NCI-H2107 treated with DMSO at 0.1 percent for 48 hours (cell line): ENCODE measurements at regions not wholly inside any gene's neighbourhood (a gene's known extent, or its start where the extent isn't known, plus 50 kb on each side); places are given as distances from the start of the nearest gene placed in this dataset.
"Not testable (repeated sequence)": the region's sequence is repeated elsewhere in the genome, so short reads cannot be mapped to it uniquely, and the experiment has no call there.

ENCODE experiments used
- DNase-seq: peaks from one replicate; lab custom pipeline; 2025; ENCODE audit not compliant: unreplicated experiment; lab: John Stamatoyannopoulos, UW

- no peak for DNase-seq
Observed at GRCh38 chr6:105744815-105745214, 341.3 kb upstream of the PRDM1 start.

DNA sequence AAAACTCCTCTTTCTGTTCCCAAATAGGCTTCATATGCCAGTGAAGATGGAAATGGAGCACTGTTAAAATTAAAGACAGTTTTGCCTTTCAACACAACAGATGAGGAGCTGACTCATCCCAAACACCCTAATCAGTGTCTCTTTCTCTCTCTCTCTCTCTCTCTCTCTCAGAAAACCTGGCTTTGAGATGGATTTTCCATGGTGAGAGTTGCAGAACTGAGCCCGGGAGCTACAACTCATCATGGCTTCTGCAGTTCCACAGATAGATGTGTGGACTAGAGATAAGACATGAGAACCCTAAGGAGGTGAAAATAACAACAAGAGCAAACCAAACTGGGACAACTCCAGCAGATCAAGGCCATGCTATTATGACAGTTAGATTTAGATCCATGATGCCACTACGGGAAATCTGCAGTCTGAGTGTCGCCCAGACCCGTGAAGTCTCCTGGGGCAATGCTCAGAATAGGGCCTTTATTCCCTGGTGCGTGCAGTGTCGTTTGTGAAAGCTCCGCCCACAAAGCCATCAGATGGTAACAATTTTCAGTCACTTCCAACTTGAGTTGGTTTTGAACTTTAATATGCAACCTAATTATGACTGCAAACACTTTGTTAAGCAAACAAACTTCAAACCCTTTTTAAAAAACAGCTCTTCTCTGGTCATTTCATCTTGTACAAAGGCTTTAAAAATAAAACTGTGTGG lies 338.2 kb upstream of the PREP start:
- DNase-seq: no peak

- DNase-seq: no peak
Observed at GRCh38 chr6:105739764-105740163, 336.9 kb upstream of the PREP start.

DNA sequence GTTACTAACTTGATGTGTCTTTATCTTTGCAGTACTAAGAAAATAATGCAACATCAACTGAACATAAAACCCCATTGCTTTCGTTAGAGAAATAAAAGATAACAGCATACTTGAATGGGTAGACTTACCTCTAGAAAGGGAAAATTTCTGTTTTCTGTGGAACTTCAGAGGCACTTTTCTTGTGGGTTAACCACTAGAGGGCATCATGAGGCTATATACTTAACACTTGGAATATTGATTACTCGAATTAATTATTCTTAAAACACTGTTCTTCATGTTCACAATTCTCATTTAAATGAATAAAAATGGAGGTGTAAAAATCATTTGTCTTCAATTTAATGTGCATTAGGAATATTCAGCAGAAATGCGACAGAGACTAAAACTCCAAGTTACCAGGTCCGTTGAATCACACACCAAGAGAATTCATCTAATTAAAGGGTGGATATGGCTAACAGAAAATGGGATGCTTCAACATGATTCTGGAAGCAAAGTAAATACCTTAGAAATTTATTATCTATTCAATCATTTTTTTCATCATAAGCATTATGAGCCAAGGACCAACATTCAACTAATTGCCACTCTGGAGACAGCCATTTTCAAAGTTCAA lies 330.8 kb upstream of the PREP start:
- no peak for DNase-seq

GRCh38 chr6:105728995-105729394 lies 326.1 kb upstream of the PREP start:
- DNase-seq: no peak

DNA sequence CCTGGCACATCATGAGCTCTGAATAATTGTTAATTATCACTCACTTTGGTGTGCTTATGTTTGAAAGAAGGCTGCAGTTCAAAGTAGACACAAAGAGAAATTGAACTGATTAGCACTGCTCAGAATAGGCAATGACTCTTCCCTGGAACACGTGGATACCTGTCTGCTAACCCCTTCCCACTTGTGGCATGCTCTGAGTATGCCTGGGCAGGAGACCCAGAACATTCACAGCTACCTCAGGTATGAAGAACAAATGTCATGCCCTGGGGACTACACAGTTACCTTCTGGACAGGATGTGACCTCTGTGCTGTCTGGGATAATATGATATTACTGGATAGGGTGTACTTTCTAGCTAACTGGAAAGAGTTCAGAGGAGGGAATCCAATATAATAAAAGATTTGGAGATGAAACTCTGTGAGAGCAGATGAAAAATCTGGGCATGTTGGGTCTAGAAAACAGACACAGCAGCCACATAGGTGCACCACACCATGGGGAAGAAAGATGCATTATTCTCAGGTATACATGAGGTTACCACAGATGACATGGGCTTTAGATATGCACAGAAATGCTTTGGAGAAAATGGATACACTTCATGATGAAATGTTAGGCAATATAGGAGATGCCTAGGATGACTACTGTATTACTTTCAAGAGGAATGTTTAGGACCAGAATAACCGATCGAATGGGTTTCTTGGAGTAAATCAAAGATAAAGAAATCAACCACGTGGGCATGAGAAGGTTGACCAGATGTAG lies 324.2 kb upstream of the PREP start:
- DNase-seq: no peak

GRCh38 chr6:105714846-105715245 lies 312.0 kb upstream of the PREP start:
- DNase-seq: no peak

- DNase-seq: no peak
Observed at GRCh38 chr6:105713474-105714118, 310.7 kb upstream of the PREP start.

- no peak for DNase-seq
Observed at GRCh38 chr6:105711216-105711615, 308.3 kb upstream of the PREP start.

DNA sequence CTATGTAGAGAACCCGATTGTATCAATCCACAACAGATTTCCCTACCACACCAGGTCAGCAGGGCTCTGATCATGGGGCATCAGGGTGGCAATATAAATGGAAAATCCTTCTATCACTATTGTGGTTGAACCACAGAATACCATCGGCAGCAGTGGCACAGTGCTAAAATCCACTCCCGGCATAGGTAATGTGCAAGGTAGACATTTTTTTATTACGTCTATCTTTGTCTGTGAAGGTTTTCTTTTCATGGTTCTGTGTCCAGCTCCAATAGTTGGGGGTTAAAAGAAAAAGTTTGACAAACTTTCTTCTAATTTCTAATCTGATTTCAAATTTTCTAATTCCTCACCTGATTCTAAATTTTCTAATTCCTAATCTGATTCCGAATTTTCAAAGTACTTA lies 302.7 kb upstream of the PREP start:
- no peak for DNase-seq

DNA sequence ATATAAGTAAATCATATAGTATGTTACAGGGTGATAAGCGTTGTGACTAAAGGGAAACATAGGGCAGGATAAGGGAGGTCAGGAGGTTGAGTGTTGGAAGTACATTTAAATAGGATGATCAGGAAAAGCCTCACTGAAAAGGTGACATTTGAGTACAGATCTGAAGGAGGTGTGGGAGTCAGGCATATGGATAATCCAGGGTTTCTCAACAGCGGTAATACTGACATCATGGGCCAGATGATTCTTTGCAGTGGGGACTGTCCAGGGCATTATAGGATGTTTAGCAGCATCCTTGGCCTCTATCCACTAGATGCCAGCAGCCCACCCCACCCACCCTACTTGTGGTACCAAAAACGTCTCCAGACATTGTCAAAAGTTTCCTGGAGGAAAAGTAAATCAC lies 292.6 kb upstream of the PREP start:
- DNase-seq: peak; percentile 34

DNA sequence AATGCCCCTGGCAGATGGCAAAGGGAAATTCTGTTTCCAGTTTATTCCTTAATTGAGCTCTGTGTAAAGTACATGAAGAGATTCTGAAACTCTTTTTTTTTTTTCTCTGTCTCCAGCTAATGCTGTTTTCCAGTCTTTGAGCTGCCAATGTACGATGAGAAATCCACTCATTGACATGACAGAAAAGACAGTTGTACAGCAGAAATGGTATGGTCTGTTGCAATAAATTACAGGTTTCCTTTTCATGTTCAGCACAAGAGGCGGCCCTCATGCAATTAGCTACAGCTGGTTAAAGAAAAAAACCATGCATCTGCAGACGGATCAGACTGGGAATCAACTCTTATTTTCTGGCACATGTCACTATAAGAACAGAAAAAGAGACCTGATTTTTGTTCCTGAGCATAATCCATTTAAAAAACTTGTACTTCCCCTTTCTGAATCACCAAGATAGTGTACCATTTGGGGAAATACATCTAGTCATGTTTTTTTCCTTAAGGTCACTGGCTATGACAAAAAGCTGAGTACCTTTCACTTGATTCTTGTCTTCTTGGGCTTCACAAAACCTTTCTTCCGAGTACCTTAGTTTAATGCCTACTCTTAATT lies 289.8 kb upstream of the PREP start:
- DNase-seq: peak; percentile 86

- no peak for DNase-seq
Observed at GRCh38 chr6:105691971-105692370, 289.1 kb upstream of the PREP start.

DNA sequence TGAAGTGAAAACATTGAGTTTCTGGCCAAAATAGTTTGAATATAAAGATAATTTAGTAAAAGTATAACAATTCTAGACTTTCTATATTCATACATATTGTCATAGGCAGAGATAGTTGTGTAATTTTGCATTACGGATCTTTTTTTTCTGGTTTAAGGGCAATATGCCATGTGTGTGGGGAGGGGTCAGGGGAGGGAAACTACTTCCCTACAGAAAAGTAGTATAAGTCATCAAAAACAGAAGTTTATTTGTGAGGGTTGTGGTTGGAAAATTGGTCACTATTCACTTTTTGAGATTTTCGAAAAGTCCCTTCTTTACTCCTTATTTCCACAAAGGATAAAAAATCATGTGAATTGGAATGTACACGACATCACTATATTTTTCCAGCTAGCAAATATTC lies 288.2 kb upstream of the PREP start:
- no peak for DNase-seq

DNA sequence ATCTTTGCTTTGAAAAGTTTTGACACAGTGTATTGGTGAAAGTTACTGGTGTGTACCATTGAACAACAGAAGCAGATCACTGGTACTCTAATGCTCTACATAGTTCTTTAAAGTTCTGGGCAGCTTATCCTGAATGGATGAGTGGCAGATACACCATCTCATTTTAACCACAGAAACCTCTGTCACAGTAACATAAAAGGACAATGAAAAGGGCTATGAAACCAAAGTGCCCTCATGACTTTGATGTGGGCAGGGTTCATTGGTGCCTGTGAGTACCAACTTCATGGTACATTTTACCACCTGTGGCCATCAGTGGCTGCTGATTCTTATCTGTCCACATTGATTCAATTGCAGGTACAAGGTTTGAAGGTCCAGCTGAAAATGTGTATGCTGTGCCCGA lies 285.7 kb upstream of the PREP start:
- DNase-seq: no peak

- not testable (repeated sequence) for DNase-seq
Observed at GRCh38 chr6:105686793-105687192, 283.9 kb upstream of the PREP start.

GRCh38 chr6:105681061-105681460 lies 278.2 kb upstream of the PREP start:
- DNase-seq: no peak

GRCh38 chr6:105680131-105680530 lies 277.2 kb upstream of the PREP start:
- DNase-seq: no peak

- DNase-seq: no peak
Observed at GRCh38 chr6:105678516-105678915, 275.6 kb upstream of the PREP start.

DNA sequence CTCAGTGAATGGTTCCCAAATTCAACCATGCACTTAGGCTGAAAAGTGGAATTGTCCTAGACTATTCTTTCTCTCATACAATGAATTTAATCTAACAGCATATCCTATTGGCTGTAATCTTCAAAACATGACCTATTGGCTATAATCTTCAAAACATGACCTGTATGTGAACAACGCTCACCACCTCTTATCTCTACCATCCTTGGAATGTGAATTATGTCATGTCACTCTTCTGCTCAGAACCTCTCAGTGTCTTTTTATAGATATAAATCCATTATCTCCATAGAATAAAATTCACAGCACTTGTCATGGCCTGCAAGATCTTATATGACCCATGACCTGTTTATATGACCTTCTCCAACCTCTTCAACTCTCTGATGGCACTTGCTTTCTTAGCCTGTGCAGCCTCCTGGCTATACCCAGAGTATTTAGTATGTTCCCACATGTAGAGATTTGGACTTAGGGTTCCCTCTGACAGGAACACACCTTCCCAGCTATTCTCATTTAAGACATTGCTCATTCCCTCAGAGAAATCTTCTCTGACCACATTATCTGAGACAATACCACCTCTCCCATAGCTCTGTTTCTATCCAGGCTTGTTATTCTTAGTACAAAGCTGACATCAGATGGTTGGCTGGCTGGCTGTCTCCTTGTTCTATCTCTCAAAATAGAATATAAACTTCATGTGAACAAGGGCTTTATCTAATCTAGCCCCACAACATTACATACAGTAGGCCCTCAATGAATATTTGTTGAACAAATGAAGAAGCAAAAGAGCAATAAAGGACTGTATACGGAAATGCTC lies 275.0 kb upstream of the PREP start:
- DNase-seq: no peak

DNA sequence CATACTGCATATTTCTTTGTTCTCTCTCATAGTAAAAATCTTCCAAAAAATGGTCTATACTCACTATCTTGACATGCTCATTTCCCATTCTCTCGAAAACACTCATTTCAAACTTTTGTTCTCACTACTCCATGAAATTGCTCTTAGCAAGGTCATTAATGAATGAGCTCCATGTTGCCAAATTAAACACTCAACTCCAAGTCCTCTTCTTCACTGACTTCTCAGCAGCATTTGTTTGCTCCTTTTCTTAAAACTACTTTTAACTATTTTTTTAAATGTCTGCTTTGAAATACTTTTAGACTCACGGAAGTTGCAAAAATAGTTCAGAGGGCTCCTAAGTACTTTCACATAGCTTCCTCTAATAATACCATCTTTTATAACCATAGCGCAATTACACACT lies 274.0 kb upstream of the PREP start:
- no peak for DNase-seq
